Kidney epithelial cell (primary cell): ENCODE measurements at regions not wholly inside any gene's neighbourhood (a gene's known extent, or its start where the extent isn't known, plus 50 kb on each side); places are given as distances from the start of the nearest gene placed in this dataset.

ENCODE experiments used
- DNase-seq: peaks from one replicate; pipeline ENCODE4 v3.0.0-alpha.2; 2010; ENCODE audit warnings: low read depth
- H3K27me3 ChIP-seq: 2 replicates; pipeline ENCODE4 v1.6.0; 2011; ENCODE audit warnings: low read length; ENCODE audit not compliant: control insufficient read depth, insufficient read depth
- H3K36me3 ChIP-seq: 2 replicates; pipeline ENCODE4 v1.5.1; 2011; ENCODE audit warnings: low read length; ENCODE audit not compliant: control insufficient read depth, insufficient read depth
- H3K4me3 ChIP-seq: 2 replicates; pipeline ENCODE4 v1.5.1; 2011; ENCODE audit warnings: low read depth, mild to moderate bottlenecking, control low read depth, low read length
- CTCF ChIP-seq: IDR thresholded peaks from 2 replicates; pipeline ENCODE4 v1.5.1; 2011; ENCODE audit warnings: mild to moderate bottlenecking, moderate library complexity, low read length, control low read depth, inconsistent platforms; ENCODE audit not compliant: insufficient read depth, poor library complexity, severe bottlenecking

GRCh38 chr6:9316831-9317230 is 881.5 kb upstream of the SLC35B3 start:
- TF ChIP-seq CTCF = no peak
- no peak for DNase-seq
- Histone ChIP-seq H3K27me3 (no peaks in the 10 kb centered on the region), H3K36me3 (no peaks in the 10 kb centered on the region), H3K4me3 (no peak overlapping the region)

GRCh38 chr6:9315966-9316650 is 880.8 kb upstream of the SLC35B3 start:
- H3K27me3 ChIP-seq = no peaks in the 10 kb centered on the region
- DNase-seq = no peak
- no peak overlapping the region for H3K4me3 ChIP-seq
- TF ChIP-seq CTCF = no peak
- H3K36me3 ChIP-seq = no peaks in the 10 kb centered on the region

- TF ChIP-seq CTCF = no peak
- Histone ChIP-seq H3K27me3 (no peaks in the 10 kb centered on the region), H3K4me3 (no peak overlapping the region), H3K36me3 (no peaks in the 10 kb centered on the region)
- DNase-seq = no peak
Observed at GRCh38 chr6:9308284-9308683, 872.9 kb upstream of the SLC35B3 start.

GRCh38 chr6:9307786-9308185 is 872.4 kb upstream of the SLC35B3 start:
- no peak for TF ChIP-seq CTCF
- no peak for DNase-seq

GRCh38 chr6:9307187-9307586 is 871.8 kb upstream of the SLC35B3 start:
- Histone ChIP-seq H3K4me3 (no peak overlapping the region), H3K36me3 (no peaks in the 10 kb centered on the region), H3K27me3 (no peaks in the 10 kb centered on the region)
- DNase-seq = no peak
- TF ChIP-seq CTCF = no peak

More at GRCh38 chr6:9307786-9308185, 872.4 kb upstream of the SLC35B3 start:
- Histone ChIP-seq H3K36me3 (no peaks in the 10 kb centered on the region), H3K4me3 (no peak overlapping the region), H3K27me3 (no peaks in the 10 kb centered on the region)

GRCh38 chr6:9295644-9296043 is 860.3 kb upstream of the SLC35B3 start:
- H3K27me3 ChIP-seq = no peaks in the 10 kb centered on the region
- H3K36me3 ChIP-seq = no peaks in the 10 kb centered on the region
- H3K4me3 ChIP-seq = no peak overlapping the region
- DNase-seq = no peak
- no peak for TF ChIP-seq CTCF
